ENCODE measurements at regions not wholly inside any gene's neighbourhood (a gene's known extent, or its start where the extent isn't known, plus 50 kb on each side); places are given as distances from the start of the nearest gene placed in this dataset.

DNA sequence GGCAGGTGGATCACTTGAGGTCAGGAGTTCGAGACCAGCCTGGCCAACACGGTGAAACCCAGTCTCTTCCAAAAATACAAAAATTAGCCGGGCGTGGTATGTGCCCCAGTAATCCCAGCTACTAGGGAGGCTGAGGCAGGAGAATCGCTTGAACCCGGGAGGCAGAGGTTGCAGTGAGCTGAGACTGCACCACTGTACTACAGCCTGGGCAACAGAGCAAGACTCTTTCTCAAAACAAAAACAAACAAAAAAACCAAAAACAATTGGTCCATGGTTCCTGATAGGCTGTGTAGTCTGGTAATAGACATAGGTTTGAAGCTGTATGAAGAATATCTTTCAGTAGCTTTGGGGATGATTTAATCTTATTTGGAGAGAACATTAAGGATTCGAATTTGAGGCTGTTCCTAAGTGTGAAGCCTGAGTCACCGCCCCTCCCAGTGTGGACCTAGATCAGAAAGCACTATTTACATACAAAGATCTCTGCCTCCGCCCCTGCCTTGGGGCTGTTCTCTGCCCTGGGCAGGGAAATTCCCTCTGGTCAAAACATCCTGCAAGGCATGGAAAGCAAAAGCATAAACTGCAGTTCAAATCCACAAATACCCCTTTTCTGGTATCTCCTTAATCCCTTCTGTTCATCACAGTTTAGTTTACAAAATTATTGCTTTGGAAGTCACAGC, 52.8 kb upstream of the PMAIP1 start (continued):
- no peak for TF ChIP-seq RAD21 (IDR thresholded peaks at IDR 0.05; ENCODE audit: low read length)
- no peak for TF ChIP-seq SIN3A (IDR thresholded peaks at IDR 0.05; ENCODE audit: borderline replicate concordance, low read depth, low read length)
- no peak for TF ChIP-seq MEF2A (IDR thresholded peaks at IDR 0.05; ENCODE audit: borderline replicate concordance, low read depth)
- TF ChIP-seq GATA2 (CRISPR knock-in tag; IDR thresholded peaks at IDR 0.05): no peak
- no peak for TF ChIP-seq RCOR1 (IDR thresholded peaks at IDR 0.05; ENCODE audit: low read length)
- TF ChIP-seq SMC3 (IDR thresholded peaks at IDR 0.05; ENCODE audit: low read depth, low read length): no peak
- TF ChIP-seq PBX3 (IDR thresholded peaks at IDR 0.05): no peak
- TF ChIP-seq NFIC (IDR thresholded peaks at IDR 0.05; ENCODE audit: borderline replicate concordance): no peak

DNA sequence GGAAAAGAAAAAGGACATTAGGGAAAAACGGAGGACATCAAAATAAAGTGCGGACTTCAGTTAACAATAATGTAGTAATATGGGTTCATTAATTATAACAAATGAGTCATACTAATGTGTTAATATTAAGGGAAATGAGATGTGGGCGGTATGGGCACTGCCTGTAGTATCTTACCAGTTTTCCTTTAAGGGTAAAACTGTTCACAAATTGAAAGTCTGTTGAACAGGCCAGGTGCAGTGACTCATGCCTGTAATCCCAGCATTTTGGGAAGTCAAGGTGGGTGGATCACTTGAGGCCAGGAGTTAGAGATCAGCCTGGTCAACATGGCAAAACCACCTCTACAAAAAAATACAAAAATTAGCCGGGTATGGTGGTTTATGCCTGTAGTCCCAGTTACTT, 56.8 kb upstream of the PMAIP1 start:
- Histone ChIP-seq H4K20me1 (ENCODE audit: insufficient read depth) (no peaks in the 10 kb centered on the region), H3K9me3 (no peaks in the 10 kb centered on the region), H3K27me3 (ENCODE audit: insufficient read depth) (no peaks in the 10 kb centered on the region), H3F3A (replicated peaks; ENCODE audit: insufficient read depth) (peaks cover 2% of the 10 kb centered on the region), H3K4me1 (ENCODE audit: control insufficient read depth in 1 of 2, insufficient read depth in 2 of 2, low read depth in 1 of 2, low read length in 1 of 2) (no peaks in the 10 kb centered on the region), H3K9ac (no peak overlapping the region), H3K4me3 (ENCODE audit: low read depth in 2 of 2, low read length in 1 of 2) (no peak overlapping the region), H3K4me2 (no peak overlapping the region), H2AFZ (ENCODE audit: low read depth) (no peak overlapping the region), H3K79me2 (ENCODE audit: insufficient read depth) (no peaks in the 10 kb centered on the region), H3K27ac (ENCODE audit: low read depth in 2 of 2, low read length in 1 of 2) (no peak overlapping the region), H3K36me3 (replicated peaks in 1 of 2; ENCODE audit: control insufficient read depth in 1 of 2, insufficient read depth in 2 of 2, low read length in 1 of 2) (no peaks in the 10 kb centered on the region), H3K9me2 (no peaks in the 10 kb centered on the region)
- WGBS (ENCODE audit: low lambda C conversion rate): 90% methylated on average over 4 of the region's 4 CpGs
- TF ChIP-seq RCOR1 (IDR thresholded peaks at IDR 0.05; ENCODE audit: low read length): no peak
- no peak for TF ChIP-seq FOSL2 (IDR thresholded peaks at IDR 0.05; ENCODE audit: borderline replicate concordance, low read depth)
- no peak for TF ChIP-seq CHD2 (IDR thresholded peaks at IDR 0.05; ENCODE audit: low read length, partially characterized antibody)
- TF ChIP-seq EZH2phosphoT487 (IDR thresholded peaks at IDR 0.05; ENCODE audit: borderline replicate concordance, low read depth): no peak
- no peak for TF ChIP-seq FOXJ3 (CRISPR knock-in tag; IDR thresholded peaks at IDR 0.05)
- no peak for TF ChIP-seq IRF3 (IDR thresholded peaks at IDR 0.05; ENCODE audit: low read depth, low read length)
- no peak for TF ChIP-seq SIN3A (IDR thresholded peaks at IDR 0.05; ENCODE audit: borderline replicate concordance, low read depth, low read length)
- no peak for TF ChIP-seq YY1 (IDR thresholded peaks at IDR 0.05; ENCODE audit: low read depth)
- TF ChIP-seq RAD21 (IDR thresholded peaks at IDR 0.05; ENCODE audit: low read length): no peak
- TF ChIP-seq RXRA (IDR thresholded peaks at IDR 0.05; ENCODE audit: borderline replicate concordance, low read depth): no peak
- no peak for DNase-seq
- POLR2A ChIA-PET: no interaction called here
- CTCF ChIA-PET: no interaction called here
